Trophoblast cell (in vitro differentiated cells and primary cell): ENCODE measurements at regions not wholly inside any gene's neighbourhood (a gene's known extent, or its start where the extent isn't known, plus 50 kb on each side); places are given as distances from the start of the nearest gene placed in this dataset.
"Not testable (repeated sequence)": the region's sequence is repeated elsewhere in the genome, so short reads cannot be mapped to it uniquely, and the experiment has no call there.

Experiments used
- DNase-seq, 2 donors: peaks; one replicate each; pipeline ENCODE4 v3.0.0-alpha.2; 2016
- H2AFZ ChIP-seq: 2 replicates; pipeline ENCODE4 v1.6.1; 2013; ENCODE audit warnings: low read length, moderate library complexity, mild to moderate bottlenecking; ENCODE audit not compliant: insufficient read depth, poor library complexity
- H2AK5ac ChIP-seq: 2 replicates; pipeline ENCODE4 v1.6.1; 2013; ENCODE audit warnings: mild to moderate bottlenecking, low read length
- H2BK120ac ChIP-seq: 2 replicates; pipeline ENCODE4 v1.6.1; 2013; ENCODE audit warnings: low read length, mild to moderate bottlenecking, moderate library complexity; ENCODE audit not compliant: insufficient read depth, poor library complexity
- H2BK12ac ChIP-seq: 2 replicates; pipeline ENCODE4 v1.6.1; 2013; ENCODE audit warnings: mild to moderate bottlenecking, low read length, moderate library complexity
- H2BK5ac ChIP-seq: 2 replicates; pipeline ENCODE4 v1.6.1; 2013; ENCODE audit warnings: low read length, low read depth, moderate library complexity, mild to moderate bottlenecking; ENCODE audit not compliant: poor library complexity
- H3K14ac ChIP-seq: 2 replicates; pipeline ENCODE4 v1.6.1; 2013; ENCODE audit warnings: mild to moderate bottlenecking, low read length
- H3K18ac ChIP-seq: 2 replicates; pipeline ENCODE4 v1.6.1; 2013; ENCODE audit warnings: mild to moderate bottlenecking, low read length
- H3K23ac ChIP-seq: 2 replicates; pipeline ENCODE4 v1.6.1; 2013; ENCODE audit warnings: low read length
- H3K27ac ChIP-seq: 2 replicates; pipeline ENCODE4 v1.5.1; 2013; ENCODE audit warnings: low read depth, mild to moderate bottlenecking, inconsistent platforms, low read length, moderate library complexity
- H3K27me3 ChIP-seq: 2 replicates; pipeline ENCODE4 v1.6.1; 2013; ENCODE audit warnings: inconsistent platforms, mild to moderate bottlenecking, low read length, moderate library complexity; ENCODE audit not compliant: insufficient read depth
- H3K36me3 ChIP-seq, 2 experiments: 1 replicate in 1 of 2; 2 replicates in 1 of 2; pipeline ENCODE4 v1.6.1; 2013; ENCODE audit warnings: low read length in 2 of 2, mild to moderate bottlenecking in 2 of 2, moderate library complexity in 1 of 2; ENCODE audit not compliant: insufficient read depth in 2 of 2, control insufficient read depth in 1 of 2
- H3K4ac ChIP-seq: 2 replicates; pipeline ENCODE4 v1.6.1; 2013; ENCODE audit warnings: low read depth, mild to moderate bottlenecking, low read length, moderate library complexity
- H3K4me1 ChIP-seq, 2 experiments: 1 replicate in 1 of 2; 2 replicates in 1 of 2; pipeline ENCODE4 v1.6.1; 2013; ENCODE audit warnings: low read length in 2 of 2, mild to moderate bottlenecking in 2 of 2, moderate library complexity in 1 of 2; ENCODE audit not compliant: insufficient read depth in 2 of 2, control insufficient read depth in 1 of 2
- H3K4me2 ChIP-seq: 2 replicates; pipeline ENCODE4 v1.6.1; 2013; ENCODE audit warnings: inconsistent platforms, mild to moderate bottlenecking, low read length, moderate library complexity
- H3K4me3 ChIP-seq: 2 replicates; pipeline ENCODE4 v1.5.1; 2013; ENCODE audit warnings: mild to moderate bottlenecking, low read depth, low read length, inconsistent platforms
- H3K79me1 ChIP-seq: one replicate; pipeline ENCODE4 v1.6.1; 2013; ENCODE audit warnings: low read length
- H3K79me2 ChIP-seq: 2 replicates; pipeline ENCODE4 v1.6.1; 2013; ENCODE audit warnings: low read length, mild to moderate bottlenecking; ENCODE audit not compliant: control insufficient read depth, insufficient read depth, poor library complexity
- H3K9ac ChIP-seq: 2 replicates; pipeline ENCODE4 v1.6.1; 2013; ENCODE audit warnings: mild to moderate bottlenecking, low read length
- H3K9me3 ChIP-seq: 2 replicates; pipeline ENCODE4 v1.6.1; 2013; ENCODE audit warnings: low read depth, mild to moderate bottlenecking, control low read depth, inconsistent platforms, low read length; ENCODE audit not compliant: insufficient read depth
- H4K12ac ChIP-seq: 2 replicates; pipeline ENCODE4 v1.6.1; 2013; ENCODE audit warnings: low read depth, mild to moderate bottlenecking, low read length, moderate library complexity
- H4K8ac ChIP-seq: 2 replicates; pipeline ENCODE4 v1.6.1; 2013; ENCODE audit warnings: low read depth, mild to moderate bottlenecking, low read length, moderate library complexity
- H4K91ac ChIP-seq: one replicate; pipeline ENCODE4 v1.6.1; 2013; ENCODE audit warnings: low read depth, mild to moderate bottlenecking, low read length, moderate library complexity
- WGBS: extraction: QIAGEN DNeasy Blood & Tissue Kit; methylation state at CpG from one replicate; pipeline ENCODE4 v1.1.7; 2013; ENCODE audit warnings: missing lambda C conversion rate; ENCODE audit not compliant: insufficient read length, insufficient coverage; ENCODE audit errors: extremely low coverage; 5-methylcytosine and 5-hydroxymethylcytosine counted together

DNA sequence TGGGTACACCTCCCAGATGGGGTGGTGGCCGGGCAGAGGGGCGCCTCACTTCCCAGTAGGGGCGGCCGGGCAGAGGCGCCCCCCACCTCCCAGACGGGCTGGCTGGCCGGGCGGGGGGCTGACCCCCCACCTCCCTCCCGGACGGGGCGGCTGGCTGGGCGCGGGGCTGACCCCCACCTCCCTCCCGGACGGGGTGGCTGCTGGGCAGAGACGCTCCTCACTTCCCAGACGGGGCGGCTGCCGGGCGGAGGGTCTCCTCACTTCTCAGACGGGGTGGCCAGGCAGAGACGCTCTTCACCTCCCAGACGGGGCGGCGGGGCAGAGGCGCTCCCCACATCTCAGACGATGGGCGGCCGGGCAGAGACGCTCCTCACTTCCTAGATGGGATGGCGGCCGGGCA is 240.6 kb downstream of the IL20RB start:
- H3K36me3 ChIP-seq, H2BK5ac ChIP-seq, H3K9ac ChIP-seq, H3K23ac ChIP-seq, H3K79me2 ChIP-seq, H3K27me3 ChIP-seq, H3K27ac ChIP-seq, H3K4ac ChIP-seq, H2AFZ ChIP-seq, H3K4me2 ChIP-seq, H3K4me3 ChIP-seq, H4K8ac ChIP-seq, H4K91ac ChIP-seq, H3K14ac ChIP-seq, H4K12ac ChIP-seq, H3K4me1 ChIP-seq, H2AK5ac ChIP-seq, H3K18ac ChIP-seq, H3K9me3 ChIP-seq, H3K79me1 ChIP-seq, H2BK120ac ChIP-seq, H2BK12ac ChIP-seq, DNase-seq: not testable (repeated sequence)
- no CpG with 5 or more reads among the region's 32 CpGs for WGBS

- Histone ChIP-seq H2BK12ac (no peak overlapping the region), H2AK5ac (no peak overlapping the region), H2BK120ac (no peak overlapping the region), H3K79me2 (no peaks in the 10 kb centered on the region), H3K9me3 (no peaks in the 10 kb centered on the region), H3K4me2 (no peak overlapping the region), H3K4me1 (no peaks in the 10 kb centered on the region), H4K8ac (no peak overlapping the region), H3K79me1 (no peaks in the 10 kb centered on the region), H3K27ac (no peak overlapping the region), H4K12ac (no peak overlapping the region), H3K4ac (no peak overlapping the region), H3K27me3 (no peaks in the 10 kb centered on the region), H3K9ac (no peak overlapping the region), H4K91ac (no peak overlapping the region), H3K18ac (no peak overlapping the region), H3K14ac (no peak overlapping the region), H2AFZ (no peak overlapping the region), H2BK5ac (no peak overlapping the region), H3K23ac (no peak overlapping the region), H3K36me3 (no peaks in the 10 kb centered on the region), H3K4me3 (no peak overlapping the region)
- no peak for DNase-seq
Measured at GRCh38 chr3:137199678-137200077, 241.9 kb downstream of the IL20RB start.

GRCh38 chr3:137201066-137201465 is 243.3 kb downstream of the IL20RB start:
- no peaks in the 10 kb centered on the region for H3K79me1 ChIP-seq
- H2BK120ac ChIP-seq = no peak overlapping the region
- no peak overlapping the region for H3K4ac ChIP-seq
- no peak overlapping the region for H4K12ac ChIP-seq
- H4K8ac ChIP-seq = no peak overlapping the region
- no peak overlapping the region for H3K23ac ChIP-seq
- no peaks in the 10 kb centered on the region for H3K4me1 ChIP-seq
- DNase-seq = no peak
- H3K9me3 ChIP-seq = no peaks in the 10 kb centered on the region
- H3K4me3 ChIP-seq = no peak overlapping the region
- no peak overlapping the region for H2BK5ac ChIP-seq
- H3K27ac ChIP-seq = no peak overlapping the region
- no peaks in the 10 kb centered on the region for H3K36me3 ChIP-seq
- no peak overlapping the region for H2BK12ac ChIP-seq
- H3K4me2 ChIP-seq = no peak overlapping the region
- no peak overlapping the region for H3K9ac ChIP-seq
- no peak overlapping the region for H3K14ac ChIP-seq
- H4K91ac ChIP-seq = no peak overlapping the region
- H3K27me3 ChIP-seq = no peaks in the 10 kb centered on the region
- no peak overlapping the region for H2AFZ ChIP-seq
- no peak overlapping the region for H2AK5ac ChIP-seq
- no CpG with 5 or more reads among the region's 3 CpGs for WGBS
- no peak overlapping the region for H3K18ac ChIP-seq
- H3K79me2 ChIP-seq = no peaks in the 10 kb centered on the region

DNA sequence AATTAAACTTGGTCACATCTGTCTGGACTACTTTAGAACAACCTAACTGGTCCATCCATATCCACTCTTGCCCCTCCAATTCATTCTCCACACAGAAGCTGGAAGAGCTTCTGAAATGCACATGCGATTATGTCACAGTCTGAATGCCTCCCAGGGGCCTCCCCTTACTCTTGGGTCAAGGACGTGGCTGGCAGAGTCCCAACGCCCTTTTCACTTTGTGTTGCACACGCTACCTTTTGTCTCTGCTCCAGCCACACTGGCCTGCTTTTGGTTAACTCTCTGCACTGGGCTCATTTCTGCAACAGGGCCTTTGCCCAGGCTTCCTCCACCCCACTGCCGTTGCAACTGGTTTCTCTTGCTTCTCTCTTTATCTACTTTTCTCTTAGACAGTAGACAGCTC is 245.2 kb downstream of the IL20RB start:
- H3K18ac ChIP-seq = no peak overlapping the region
- no CpG with 5 or more reads among the region's 5 CpGs for WGBS
- H4K12ac ChIP-seq = no peak overlapping the region

More for the DNA sequence above, 245.2 kb downstream of the IL20RB start:
- no peaks in the 10 kb centered on the region for H3K27me3 ChIP-seq
- no peaks in the 10 kb centered on the region for H3K79me1 ChIP-seq
- H2BK12ac ChIP-seq = no peak overlapping the region
- no peak overlapping the region for H2AK5ac ChIP-seq
- H2BK120ac ChIP-seq = no peak overlapping the region
- no peak overlapping the region for H3K14ac ChIP-seq
- H3K9me3 ChIP-seq = no peaks in the 10 kb centered on the region
- no peak overlapping the region for H4K8ac ChIP-seq
- H3K9ac ChIP-seq = no peak overlapping the region
- H2AFZ ChIP-seq = no peak overlapping the region
- no peak overlapping the region for H3K4me3 ChIP-seq
- no peaks in the 10 kb centered on the region for H3K36me3 ChIP-seq
- no peak overlapping the region for H3K4ac ChIP-seq
- no peak overlapping the region for H2BK5ac ChIP-seq
- H3K23ac ChIP-seq = no peak overlapping the region
- H3K4me1 ChIP-seq = no peaks in the 10 kb centered on the region
- H3K79me2 ChIP-seq = no peaks in the 10 kb centered on the region
- no peak for DNase-seq
- no peak overlapping the region for H3K4me2 ChIP-seq
- H4K91ac ChIP-seq = no peak overlapping the region
- H3K27ac ChIP-seq = no peak overlapping the region
